Activated CD8-positive, alpha-beta memory T cell treated with anti-CD3 and anti-CD28 coated beads, Interleukin-2, amount 50 U/mL, for 1 hour (primary cell): ENCODE measurements at regions not wholly inside any gene's neighbourhood (a gene's known extent, or its start where the extent isn't known, plus 50 kb on each side); places are given as distances from the start of the nearest gene placed in this dataset.
A peak's percentile ranks its signal among the peaks of the same experiment; 100 is the strongest.

ENCODE experiments used
- DNase-seq: peaks from one replicate; pipeline ENCODE4 v3.0.0-alpha.2; 2020; ENCODE audit errors: extremely low read depth

DNA sequence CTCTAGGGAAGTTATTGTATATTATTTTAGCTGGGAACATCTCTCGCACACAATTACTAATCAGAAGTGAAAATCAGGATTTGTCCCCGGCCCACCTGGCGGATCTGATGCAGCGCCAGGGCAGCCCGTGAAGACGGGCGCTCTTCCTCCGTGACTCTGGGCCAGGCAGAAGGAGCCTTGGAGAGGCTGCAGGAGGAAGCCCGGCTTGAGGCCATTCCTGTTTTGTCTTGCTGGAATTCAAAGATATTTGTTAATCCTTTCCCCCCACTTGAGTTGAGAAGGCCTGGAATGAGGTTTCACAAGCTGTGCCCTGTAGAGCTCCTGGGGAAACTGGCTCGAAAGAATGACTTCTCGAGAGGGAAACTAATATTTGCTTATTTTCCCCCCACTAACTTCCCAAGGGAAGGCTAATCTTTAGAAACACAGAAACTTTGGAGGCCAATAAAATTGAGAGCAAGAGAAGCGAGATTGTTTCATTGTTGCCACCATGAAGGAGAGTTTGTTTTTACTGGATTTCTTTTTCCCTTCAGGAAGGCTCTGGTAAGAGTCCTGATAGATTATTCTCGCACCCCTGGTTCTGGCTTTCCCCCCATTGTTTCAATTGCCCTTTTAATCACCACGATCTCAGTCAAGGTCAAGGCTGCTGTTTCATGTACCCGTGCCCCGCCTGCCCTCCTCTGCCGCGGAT lies 92.8 kb upstream of the SEPTIN5 start:
- no peak for DNase-seq

DNA sequence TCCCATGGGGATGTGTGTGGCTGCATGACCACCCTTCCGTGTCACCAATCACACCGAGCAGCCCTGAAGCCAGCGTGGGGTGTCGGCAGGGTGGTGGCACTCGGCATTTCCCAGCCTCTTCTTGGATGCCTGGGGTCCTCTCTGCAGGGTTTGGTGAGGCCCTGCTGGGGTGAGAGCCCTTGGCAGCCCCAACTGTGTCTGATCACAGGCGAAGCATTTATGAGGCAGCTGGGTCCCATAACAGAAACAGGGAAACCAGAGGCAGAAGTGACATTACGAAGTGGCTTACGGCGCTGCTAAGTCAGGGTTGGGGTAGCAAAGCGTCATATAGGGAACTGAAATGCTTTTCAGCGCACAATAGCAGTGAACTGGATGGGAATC lies 92.3 kb upstream of the SEPTIN5 start:
- no peak for DNase-seq

GRCh38 chr22:19625331-19626041 lies 88.8 kb upstream of the SEPTIN5 start:
- DNase-seq: no peak

DNA sequence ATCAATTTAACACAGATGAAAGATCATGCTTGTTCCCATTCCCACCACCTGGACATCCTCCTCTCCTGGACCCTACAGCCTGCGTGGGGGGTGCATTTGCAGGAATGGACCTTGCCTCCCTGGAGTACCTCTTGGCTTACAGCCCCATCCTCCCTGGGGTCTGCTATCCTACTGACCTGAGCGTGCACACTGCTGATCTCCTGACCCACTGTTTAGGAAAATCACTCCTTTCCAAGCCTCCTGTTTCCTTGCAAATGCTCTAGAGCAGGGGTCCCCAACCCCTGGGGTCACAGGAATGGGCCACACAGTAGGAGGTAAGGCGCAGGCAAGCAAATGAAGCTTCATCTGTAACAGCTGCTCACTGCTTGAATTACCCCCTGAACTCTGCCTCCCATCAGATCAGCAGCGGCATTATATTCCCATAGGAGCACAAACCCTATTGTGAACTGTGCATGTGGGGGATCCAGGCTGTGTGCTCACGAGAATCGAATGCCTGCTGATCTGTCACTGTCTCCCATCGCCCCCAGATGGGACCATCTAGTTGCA lies 88.2 kb upstream of the SEPTIN5 start:
- no peak for DNase-seq

DNA sequence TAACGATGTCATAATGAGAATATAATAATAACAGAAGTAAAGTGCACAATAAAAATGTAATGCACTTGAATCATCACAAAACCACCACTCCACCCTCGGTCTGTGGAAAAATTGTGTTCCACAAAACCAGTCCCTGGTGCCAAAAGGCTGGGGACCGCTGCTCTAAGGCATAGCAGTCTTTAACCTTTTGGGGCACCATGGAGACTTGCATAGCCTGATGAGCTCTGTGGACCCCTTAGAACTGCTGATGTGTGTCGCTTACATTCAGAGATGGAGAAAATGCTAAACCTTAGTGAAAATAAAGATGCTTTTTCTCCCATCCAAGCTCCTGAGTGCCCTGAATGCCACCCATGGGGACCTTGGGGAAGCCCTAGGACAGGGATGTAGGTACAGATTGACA lies 87.6 kb upstream of the SEPTIN5 start:
- no peak for DNase-seq

- no peak for DNase-seq
Measured at GRCh38 chr22:19628038-19628776, 86.1 kb upstream of the SEPTIN5 start.

DNA sequence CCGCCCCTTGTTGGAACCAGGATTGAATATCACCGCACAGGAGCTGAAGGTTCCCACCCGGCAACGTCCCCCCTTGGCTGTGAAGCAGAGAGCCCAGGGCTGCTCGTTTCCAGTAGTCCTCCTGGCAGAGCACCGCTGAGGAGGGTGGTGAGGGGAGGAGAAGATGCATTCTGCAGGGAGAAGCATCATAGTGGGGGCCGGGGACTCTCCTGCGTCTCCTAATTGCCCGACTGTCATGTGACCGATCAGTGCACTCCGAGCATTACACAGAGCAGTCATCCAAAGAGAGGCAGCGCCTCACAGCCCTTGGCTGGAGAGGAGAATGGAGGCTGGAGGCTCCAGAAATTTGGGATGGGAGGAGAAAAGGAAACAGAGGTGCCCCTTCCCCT lies 85.0 kb upstream of the SEPTIN5 start:
- DNase-seq: no peak

GRCh38 chr22:19629720-19630419 lies 84.4 kb upstream of the SEPTIN5 start:
- peak; percentile 45 for DNase-seq

- DNase-seq: no peak
Measured at GRCh38 chr22:19630614-19631013, 83.7 kb upstream of the SEPTIN5 start.

DNA sequence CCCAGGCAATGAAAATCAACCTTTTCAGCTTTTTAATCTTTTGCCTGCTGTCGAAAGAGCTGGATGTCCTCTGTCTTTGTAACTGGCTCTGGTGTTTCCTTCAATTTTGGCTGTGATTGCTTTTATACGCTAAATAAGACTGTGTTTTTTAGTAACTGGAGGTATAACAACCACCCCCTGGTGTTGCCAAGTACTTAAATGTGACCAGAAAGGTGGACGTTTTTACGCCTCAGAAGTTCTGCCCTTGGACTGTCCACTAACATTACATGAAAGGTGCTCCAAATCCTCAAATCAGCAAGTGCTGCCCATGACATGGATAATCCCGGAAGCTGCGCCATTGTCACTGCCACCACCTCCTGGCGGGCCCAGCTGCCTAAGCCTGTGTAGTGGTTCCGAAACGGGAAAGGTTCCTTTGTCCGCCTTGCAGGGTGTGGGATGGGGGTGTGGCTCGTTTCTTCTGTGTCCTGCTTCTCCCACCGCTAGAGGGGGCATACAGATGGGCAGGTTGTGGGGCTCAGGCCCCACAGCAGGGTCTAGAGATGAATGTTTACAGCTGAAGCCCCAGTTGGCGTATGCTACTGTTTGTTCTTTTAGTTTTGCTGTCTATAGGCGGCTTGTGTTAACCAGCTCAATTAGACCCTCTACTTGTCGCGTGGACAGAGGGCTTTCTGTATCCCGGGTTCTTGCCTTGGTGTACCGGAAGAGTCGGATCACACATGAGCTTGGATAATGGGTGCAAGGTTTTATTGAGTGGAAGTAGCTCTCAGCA lies 82.2 kb upstream of the SEPTIN5 start:
- no peak for DNase-seq

DNA sequence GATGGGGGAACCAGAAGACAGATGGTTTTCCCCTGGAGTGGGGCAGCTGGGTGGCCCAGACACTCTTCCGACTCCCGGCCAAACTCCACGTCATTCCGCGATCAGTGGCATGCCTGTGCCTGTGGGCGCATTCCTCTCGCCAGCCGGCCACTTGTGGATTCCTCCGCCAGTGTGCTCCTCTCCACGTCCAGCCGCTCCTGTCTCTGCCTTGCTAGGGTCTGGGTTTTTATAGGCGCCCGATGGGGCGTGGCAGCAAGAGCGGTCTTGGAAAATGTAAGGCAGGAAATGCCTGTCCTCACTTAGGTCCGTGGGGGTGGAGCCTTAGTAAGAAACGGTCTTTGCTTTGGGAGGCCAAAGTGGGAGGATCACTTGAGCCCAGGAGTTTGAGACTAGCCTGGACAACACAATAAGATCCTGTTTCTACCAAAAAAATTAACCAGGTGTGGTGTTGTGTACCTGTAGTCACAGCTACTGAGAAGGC lies 81.6 kb upstream of the SEPTIN5 start:
- no peak for DNase-seq

GRCh38 chr22:19634226-19634975 lies 79.9 kb upstream of the SEPTIN5 start:
- no peak for DNase-seq

GRCh38 chr22:19635644-19636043 lies 78.7 kb upstream of the SEPTIN5 start:
- DNase-seq: no peak

- DNase-seq: no peak
Measured at GRCh38 chr22:19636696-19637407, 77.5 kb upstream of the SEPTIN5 start.

GRCh38 chr22:19637408-19638281 lies 76.7 kb upstream of the SEPTIN5 start:
- no peak for DNase-seq

DNA sequence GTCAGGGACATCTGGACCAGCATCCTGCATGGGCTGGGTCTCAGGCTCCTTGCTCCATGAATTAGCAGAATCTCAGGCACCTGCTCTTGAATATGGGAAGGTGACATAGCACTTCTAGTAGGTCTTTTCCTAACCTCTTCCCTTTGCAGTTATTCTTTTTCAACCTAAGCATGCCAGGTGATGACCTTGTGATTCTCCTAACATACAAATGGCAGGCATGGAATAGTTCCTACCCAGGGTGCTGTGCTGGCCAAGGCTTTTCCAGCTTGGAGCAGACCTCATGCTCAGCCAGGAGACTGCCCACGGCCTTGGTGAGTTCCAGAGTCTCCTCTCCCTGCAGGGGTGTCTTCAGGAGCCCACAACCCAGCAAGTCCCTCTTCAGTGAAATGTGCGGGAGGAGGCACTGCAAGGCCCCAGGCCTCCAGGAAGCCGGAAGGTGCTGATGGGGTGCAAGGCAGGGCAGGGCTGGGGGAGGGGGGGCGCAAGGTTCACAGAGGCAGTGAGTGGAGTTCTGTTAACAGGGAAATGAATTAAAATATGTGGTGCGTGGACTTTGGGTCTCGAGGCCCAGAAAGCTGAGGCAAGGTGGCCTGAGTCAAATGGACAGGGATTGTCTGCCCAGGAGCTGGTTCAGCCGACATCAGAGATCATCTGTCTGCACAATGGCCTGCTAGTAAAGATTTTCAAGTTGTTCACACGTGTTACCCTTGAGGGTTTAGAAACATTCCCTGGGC lies 75.9 kb upstream of the SEPTIN5 start:
- DNase-seq: no peak

DNA sequence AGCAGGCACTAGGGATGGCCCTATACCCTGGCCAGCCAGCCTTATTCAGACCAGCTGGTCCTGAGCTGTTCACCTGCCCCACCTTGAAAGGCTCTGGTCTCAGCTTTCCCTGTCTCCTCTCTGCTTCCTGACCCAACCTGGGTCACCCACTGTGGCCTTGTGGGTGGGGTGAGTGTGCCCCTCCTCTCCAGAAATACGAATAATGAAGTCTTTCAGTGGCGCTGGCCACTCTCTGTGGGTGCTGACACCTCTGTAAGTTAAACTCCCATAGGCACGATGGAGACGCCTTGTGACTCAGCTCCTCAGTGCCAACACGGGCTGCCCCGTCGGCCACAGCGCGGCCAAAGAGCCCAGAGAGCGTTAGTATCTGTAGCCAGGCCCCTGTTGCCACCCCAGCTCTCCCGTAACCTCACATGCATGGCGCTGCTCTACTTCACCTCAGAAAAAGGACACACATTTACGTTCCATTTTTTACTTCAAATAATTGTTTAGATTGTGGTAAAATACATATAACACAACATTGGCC lies 74.6 kb upstream of the SEPTIN5 start:
- DNase-seq: no peak

DNA sequence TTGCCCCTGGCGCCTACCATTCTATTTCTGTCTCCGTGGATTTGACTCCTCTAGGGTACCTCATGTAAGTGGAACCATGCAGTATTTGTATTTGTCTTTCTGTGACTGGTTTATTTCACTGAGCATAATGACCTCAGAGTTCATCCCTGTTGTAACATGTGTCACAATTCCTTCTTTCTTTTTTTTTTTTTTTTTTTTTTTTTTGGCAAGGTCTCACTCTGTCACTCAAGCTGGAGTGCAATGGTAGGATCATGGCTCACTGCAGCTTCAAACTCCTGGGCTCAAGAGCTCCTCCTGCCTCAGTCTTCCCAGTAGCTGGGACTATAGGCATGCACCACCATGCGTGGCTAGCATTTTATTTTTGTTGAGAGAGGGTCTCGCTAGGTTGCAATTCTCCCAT lies 74.0 kb upstream of the SEPTIN5 start:
- no peak for DNase-seq
